ENCODE measurements at regions not wholly inside any gene's neighbourhood (a gene's known extent, or its start where the extent isn't known, plus 50 kb on each side); places are given as distances from the start of the nearest gene placed in this dataset.

GRCh38 chr17:68182940-68183551 is 64.8 kb upstream of the AMZ2 start:
- no peak for DNase-seq (ENCODE audit: low spot score)
- no peak for FAIRE-seq

- no peak for DNase-seq (ENCODE audit: low spot score)
- no peak for FAIRE-seq
Observed at GRCh38 chr17:68184141-68184571, 63.7 kb upstream of the AMZ2 start.

- FAIRE-seq (no peak), DNase-seq (ENCODE audit: low spot score) (no peak)
Observed at GRCh38 chr17:68184816-68185436, 62.9 kb upstream of the AMZ2 start.

GRCh38 chr17:68185820-68186219 is 62.0 kb upstream of the AMZ2 start:
- FAIRE-seq: no peak

GRCh38 chr17:68190495-68190894 is 57.3 kb upstream of the AMZ2 start:
- DNase-seq (ENCODE audit: low spot score) (no peak), FAIRE-seq (no peak)

More at GRCh38 chr17:68185820-68186219, 62.0 kb upstream of the AMZ2 start:
- no peak for DNase-seq (ENCODE audit: low spot score)

GRCh38 chr17:68195667-68196393 is 52.0 kb upstream of the AMZ2 start:
- DNase-seq (ENCODE audit: low spot score) (no peak), FAIRE-seq (no peak)

- no peak for FAIRE-seq
- DNase-seq (ENCODE audit: low spot score): no peak
Observed at GRCh38 chr17:68196394-68197090, 51.3 kb upstream of the AMZ2 start.

- FAIRE-seq (no peak), DNase-seq (ENCODE audit: low spot score) (no peak)
Observed at GRCh38 chr17:68197091-68197996, 50.5 kb upstream of the AMZ2 start.

- FAIRE-seq (no peak), DNase-seq (ENCODE audit: low spot score) (no peak)
Observed at GRCh38 chr17:68197997-68198930, 49.6 kb upstream of the AMZ2 start.

Measured in RCC 7860 (cell line).